ENCODE measurements at regions not wholly inside any gene's neighbourhood (a gene's known extent, or its start where the extent isn't known, plus 50 kb on each side); places are given as distances from the start of the nearest gene placed in this dataset.

DNA sequence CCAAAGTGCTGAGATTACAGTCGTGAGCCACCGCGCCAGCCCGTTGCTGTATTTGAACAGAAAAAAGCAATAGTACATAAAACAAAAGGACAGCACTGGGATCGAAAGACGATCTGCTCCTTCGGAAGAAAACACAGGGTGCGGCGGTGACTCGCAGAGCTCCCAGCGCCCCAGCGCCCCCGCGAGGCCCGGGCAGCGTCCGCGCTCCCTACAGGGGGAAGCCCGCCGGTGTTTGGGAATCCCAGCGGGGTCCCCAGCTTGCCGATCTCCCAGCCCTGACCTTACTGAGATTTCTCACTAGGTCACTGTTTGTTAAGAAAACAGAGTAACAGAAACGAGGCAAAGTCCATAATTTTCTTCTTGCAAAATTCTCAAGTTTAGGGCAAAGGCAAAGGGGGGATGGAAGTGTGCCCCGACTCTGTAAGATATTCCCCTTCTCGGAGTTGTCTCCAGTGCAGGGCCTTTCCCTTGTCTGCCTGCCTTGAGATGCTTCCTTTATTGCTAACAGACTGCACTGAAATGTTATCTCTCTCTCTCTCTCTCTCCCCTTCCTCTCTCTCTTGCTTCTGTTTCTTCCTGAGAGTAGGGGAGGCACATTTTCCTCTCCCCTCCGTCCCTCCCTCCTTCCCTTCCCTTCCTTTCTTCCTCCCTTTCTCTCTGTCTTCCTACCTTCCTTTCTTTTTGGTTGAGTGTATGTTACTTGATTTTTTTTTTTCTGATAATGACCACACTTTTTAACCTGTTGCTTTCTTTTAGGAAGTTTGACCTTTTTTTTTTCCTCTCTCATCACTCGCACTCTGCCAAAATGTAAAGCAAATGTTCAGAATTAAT, 91.9 kb downstream of the TMEM30B start:
- DNase-seq (ENCODE audit: extremely low spot score): peak; percentile 88
- peak overlapping the region; percentile 34 to 71 (median 54) for H3K27ac ChIP-seq (replicated peaks in 1 of 4)
- TF ChIP-seq, protein P1, sequence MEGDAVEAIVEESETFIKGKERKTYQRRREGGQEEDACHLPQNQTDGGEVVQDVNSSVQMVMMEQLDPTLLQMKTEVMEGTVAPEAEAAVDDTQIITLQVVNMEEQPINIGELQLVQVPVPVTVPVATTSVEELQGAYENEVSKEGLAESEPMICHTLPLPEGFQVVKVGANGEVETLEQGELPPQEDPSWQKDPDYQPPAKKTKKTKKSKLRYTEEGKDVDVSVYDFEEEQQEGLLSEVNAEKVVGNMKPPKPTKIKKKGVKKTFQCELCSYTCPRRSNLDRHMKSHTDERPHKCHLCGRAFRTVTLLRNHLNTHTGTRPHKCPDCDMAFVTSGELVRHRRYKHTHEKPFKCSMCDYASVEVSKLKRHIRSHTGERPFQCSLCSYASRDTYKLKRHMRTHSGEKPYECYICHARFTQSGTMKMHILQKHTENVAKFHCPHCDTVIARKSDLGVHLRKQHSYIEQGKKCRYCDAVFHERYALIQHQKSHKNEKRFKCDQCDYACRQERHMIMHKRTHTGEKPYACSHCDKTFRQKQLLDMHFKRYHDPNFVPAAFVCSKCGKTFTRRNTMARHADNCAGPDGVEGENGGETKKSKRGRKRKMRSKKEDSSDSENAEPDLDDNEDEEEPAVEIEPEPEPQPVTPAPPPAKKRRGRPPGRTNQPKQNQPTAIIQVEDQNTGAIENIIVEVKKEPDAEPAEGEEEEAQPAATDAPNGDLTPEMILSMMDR (IDR thresholded peaks at IDR 0.05): peak; percentile 37 to 68 (median 59)
- no peak for TF ChIP-seq POLR2A (IDR thresholded peaks at IDR 0.05; ENCODE audit: low read depth)
- no peak for TF ChIP-seq POLR2AphosphoS5 (IDR thresholded peaks at IDR 0.05)
- no peaks in the 10 kb centered on the region for H3K36me3 ChIP-seq
- H3K4me3 ChIP-seq: peak overlapping the region; percentile 48 to 63 (median 50)
- intact Hi-C loops (cut with DNase I): no loop called here
- H3K27me3 ChIP-seq: no peaks in the 10 kb centered on the region
- H3K9me3 ChIP-seq: no peaks in the 10 kb centered on the region
- WGBS: 30% methylated on average over 27 of the region's 27 CpGs
- H3K4me1 ChIP-seq: peaks cover 0 to 26% (median 14%) of the 10 kb centered on the region in 4 donors

DNA sequence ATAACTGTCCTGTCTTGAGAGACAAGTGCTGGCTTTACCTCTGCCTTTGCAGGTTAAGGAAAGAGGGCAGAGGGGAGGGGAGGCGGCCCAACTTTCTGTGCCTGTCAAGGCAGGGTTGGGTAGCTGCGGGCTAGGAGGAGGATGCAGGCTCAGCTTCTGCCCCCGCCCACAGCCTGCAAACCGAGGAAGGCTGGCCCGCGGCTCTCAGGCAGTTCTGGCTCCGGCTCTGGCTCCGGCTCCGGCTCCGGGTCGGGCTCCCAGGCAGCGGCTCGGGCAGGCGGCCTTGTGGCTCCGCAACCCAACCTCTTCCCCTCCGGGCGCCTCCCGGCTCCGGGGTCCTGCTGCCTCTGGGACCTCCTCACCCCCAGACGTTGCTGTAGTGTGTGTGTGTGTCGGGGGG, 92.9 kb downstream of the TMEM30B start:
- Histone ChIP-seq H3K4me1 (peaks cover 0 to 26% (median 14%) of the 10 kb centered on the region in 4 donors), H3K27ac (replicated peaks in 1 of 4) (peak overlapping the region in 3 of 4 donors; percentile 44 to 64 (median 48)), H3K27me3 (no peaks in the 10 kb centered on the region), H3K36me3 (no peaks in the 10 kb centered on the region), H3K4me3 (peak overlapping the region; percentile 48 to 63 (median 50)), H3K9me3 (no peaks in the 10 kb centered on the region)
- DNase-seq (ENCODE audit: extremely low spot score): peak; percentile 86
- intact Hi-C loops (cut with DNase I): no loop called here
- 60% methylated on average over 19 of the region's 21 CpGs for WGBS
- no peak for TF ChIP-seq POLR2A (IDR thresholded peaks at IDR 0.05; ENCODE audit: low read depth)
- TF ChIP-seq EP300 (IDR thresholded peaks at IDR 0.05): no peak
- no peak for TF ChIP-seq POLR2AphosphoS5 (IDR thresholded peaks at IDR 0.05)
- TF ChIP-seq, protein P1 (IDR thresholded peaks at IDR 0.05): no peak

DNA sequence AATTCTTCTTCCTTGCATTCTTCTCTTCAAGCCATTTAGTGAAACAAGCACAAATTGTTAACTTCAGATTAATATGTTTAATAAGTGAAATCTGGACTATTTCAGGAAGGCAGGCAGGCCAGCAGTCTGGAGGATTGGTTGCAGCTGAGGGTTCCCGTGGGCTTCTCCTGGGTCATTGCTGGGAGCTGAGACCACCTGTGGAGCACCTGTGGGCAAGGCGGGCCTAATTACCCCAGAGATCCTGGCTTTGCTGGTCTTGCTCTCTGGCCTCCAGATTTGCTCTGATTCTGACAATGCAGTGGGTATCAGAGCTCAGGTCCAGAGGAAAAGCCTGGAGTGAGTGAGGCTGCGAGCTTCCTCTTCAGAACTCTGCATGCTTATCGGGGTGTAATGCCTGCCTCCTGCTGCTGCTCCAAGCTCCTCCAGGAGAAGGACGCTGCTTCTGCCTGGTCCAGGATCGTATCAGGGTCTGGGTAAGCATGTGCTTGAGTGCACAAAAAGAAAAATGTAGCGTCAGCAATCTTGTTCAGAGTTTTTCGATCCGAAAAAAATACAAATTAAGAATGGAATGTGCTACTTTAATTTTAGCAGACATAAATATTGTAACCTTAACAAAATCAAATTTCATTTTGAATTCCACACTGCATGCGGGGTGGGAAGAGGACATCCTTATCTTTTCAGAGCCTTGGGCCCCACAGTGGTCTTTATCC, 93.8 kb downstream of the TMEM30B start:
- H3K36me3 ChIP-seq: no peaks in the 10 kb centered on the region
- no peaks in the 10 kb centered on the region for H3K9me3 ChIP-seq
- no peak for TF ChIP-seq POLR2A (IDR thresholded peaks at IDR 0.05; ENCODE audit: low read depth)
- no peak for TF ChIP-seq POLR2AphosphoS5 (IDR thresholded peaks at IDR 0.05)
- TF ChIP-seq EP300 (IDR thresholded peaks at IDR 0.05): no peak
- TF ChIP-seq, protein P1 (IDR thresholded peaks at IDR 0.05): no peak
- no peaks in the 10 kb centered on the region for H3K27me3 ChIP-seq
- DNase-seq (ENCODE audit: extremely low spot score): peak; percentile 50
- H3K27ac ChIP-seq (replicated peaks in 1 of 4): peak overlapping the region in 1 of 4 donors; percentile 45
- intact Hi-C loops (cut with DNase I): no loop called here
- peaks cover 0 to 26% (median 14%) of the 10 kb centered on the region in 4 donors for H3K4me1 ChIP-seq
- WGBS: 71% methylated on average over 10 of the region's 10 CpGs
- no peak overlapping the region for H3K4me3 ChIP-seq

DNA sequence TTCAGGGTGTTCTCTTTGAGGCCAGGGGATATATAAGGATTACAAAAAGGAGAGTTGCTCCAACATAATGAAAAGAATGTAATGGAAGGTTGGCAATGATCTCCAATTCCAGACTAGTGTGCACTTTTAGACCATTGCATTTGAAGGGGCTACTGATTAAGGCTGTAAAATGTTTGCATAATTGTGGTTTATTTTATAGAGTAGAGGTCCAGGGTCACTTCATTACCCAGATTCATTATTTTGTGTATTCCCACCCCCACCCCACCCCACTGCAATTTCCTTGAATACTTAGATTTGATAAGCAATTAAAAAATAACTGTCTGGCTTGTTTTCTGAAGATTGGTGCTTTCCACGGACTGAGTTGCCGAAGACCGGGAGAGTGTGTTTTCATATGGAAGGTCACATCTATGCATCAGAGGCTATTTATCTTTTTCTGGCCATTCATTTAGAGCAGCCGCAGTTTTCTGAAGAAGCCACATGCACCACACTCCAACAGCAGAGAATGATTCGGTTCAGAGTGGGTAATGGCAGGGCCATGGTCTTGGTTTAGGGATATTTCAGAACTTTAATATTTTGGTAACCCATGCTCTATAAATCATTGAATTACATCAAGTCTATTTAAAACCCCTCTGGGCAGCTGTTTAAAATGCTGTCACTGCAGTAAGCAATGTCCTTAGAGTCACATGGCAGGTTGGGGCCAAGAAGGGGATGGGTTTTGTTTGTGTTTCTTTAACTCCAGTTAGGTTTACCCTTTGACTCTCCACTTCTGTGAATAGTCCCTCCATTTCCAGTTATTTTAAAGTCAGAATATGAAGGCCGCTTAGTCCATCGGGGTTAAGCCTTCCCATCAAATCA, 94.6 kb downstream of the TMEM30B start:
- Histone ChIP-seq H3K27me3 (no peaks in the 10 kb centered on the region), H3K9me3 (no peaks in the 10 kb centered on the region), H3K36me3 (no peaks in the 10 kb centered on the region), H3K4me3 (no peak overlapping the region), H3K4me1 (peaks cover 0 to 26% (median 14%) of the 10 kb centered on the region in 4 donors), H3K27ac (replicated peaks in 1 of 4) (peak overlapping the region in 1 of 4 donors; percentile 45)
- intact Hi-C loops (cut with DNase I): no loop called here
- no peak for DNase-seq (ENCODE audit: extremely low spot score)
- WGBS: 86% methylated on average over 7 of the region's 7 CpGs
- no peak for TF ChIP-seq EP300 (IDR thresholded peaks at IDR 0.05)
- TF ChIP-seq POLR2AphosphoS5 (IDR thresholded peaks at IDR 0.05): no peak
- TF ChIP-seq, protein P1 (IDR thresholded peaks at IDR 0.05): no peak
- TF ChIP-seq POLR2A (IDR thresholded peaks at IDR 0.05; ENCODE audit: low read depth): no peak
